Tibial artery (tissue), 4 donors: ENCODE measurements at regions not wholly inside any gene's neighbourhood (a gene's known extent, or its start where the extent isn't known, plus 50 kb on each side); places are given as distances from the start of the nearest gene placed in this dataset.
A peak's percentile ranks its signal among the peaks of the same experiment; 100 is the strongest.

Experiments
- DNase-seq, 2 donors: peaks; one replicate each; pipeline ENCODE4 v3.0.0-alpha.2; 2019
- H3K27ac ChIP-seq, 2 donors: fragments of 200-600 bp; sonication (generic) in 1 of 2; 1 replicate in 1 of 2; 2 replicates in 1 of 2; pipeline ENCODE4 v1.5.1; 2018 to 2019; ENCODE audit warnings: mild to moderate bottlenecking in 1 of 2
- H3K27me3 ChIP-seq, 2 donors: fragments of 200-600 bp; sonication (generic) in 1 of 2; one replicate each; pipeline versions ENCODE4 v1.5.1 to v1.6.0; 2016 to 2019
- H3K36me3 ChIP-seq, 3 donors: fragments of 200-600 bp; sonication (generic) in 2 of 3; one replicate each; pipeline ENCODE4 v1.5.1; 2016 to 2019; ENCODE audit warnings: mild to moderate bottlenecking in 2 of 3
- H3K4me1 ChIP-seq, 4 donors: fragments of 200-600 bp; sonication (generic) in 2 of 4; 1 replicate in 3 of 4; 2 replicates in 1 of 4; pipeline ENCODE4 v1.5.1; 2016 to 2019
- H3K4me3 ChIP-seq, 2 donors: fragments of 200-600 bp; sonication (generic) in 1 of 2; 1 replicate in 1 of 2; 2 replicates in 1 of 2; pipeline ENCODE4 v1.5.1; 2018 to 2019; ENCODE audit warnings: mild to moderate bottlenecking in 2 of 2
- H3K9me3 ChIP-seq, 3 donors: fragments of 200-600 bp; sonication (generic) in 1 of 3; one replicate each; pipeline ENCODE4 v1.5.1; 2016 to 2019
- intact Hi-C: fragments of 100-400 bp; cut with DNase I; formaldehyde crosslinking; loops from one replicate; pipeline ENCODE4 v1.15.0; 2023; ENCODE audit warnings: low total_unique reads
- TF ChIP-seq, protein P1 (sequence below), 2 experiments: fragments of 200-600 bp in 1 of 2; fragments of 450-650 bp in 1 of 2; IDR thresholded peaks; one replicate each; pipeline ENCODE4 v1.5.1; 2017 to 2019; ENCODE audit warnings: antibody characterized with exemption in 2 of 2, mild to moderate bottlenecking in 1 of 2, moderate library complexity in 1 of 2

GRCh38 chr3:68059628-68060152 lies 405.3 kb upstream of the SUCLG2 start:
- Histone ChIP-seq H3K9me3 (no peaks in the 10 kb centered on the region), H3K4me3 (no peak overlapping the region), H3K36me3 (no peaks in the 10 kb centered on the region), H3K27me3 (no peaks in the 10 kb centered on the region), H3K27ac (no peak overlapping the region), H3K4me1 (peaks cover 0 to 21% (median 4%) of the 10 kb centered on the region in 4 donors)
- TF ChIP-seq, protein P1, sequence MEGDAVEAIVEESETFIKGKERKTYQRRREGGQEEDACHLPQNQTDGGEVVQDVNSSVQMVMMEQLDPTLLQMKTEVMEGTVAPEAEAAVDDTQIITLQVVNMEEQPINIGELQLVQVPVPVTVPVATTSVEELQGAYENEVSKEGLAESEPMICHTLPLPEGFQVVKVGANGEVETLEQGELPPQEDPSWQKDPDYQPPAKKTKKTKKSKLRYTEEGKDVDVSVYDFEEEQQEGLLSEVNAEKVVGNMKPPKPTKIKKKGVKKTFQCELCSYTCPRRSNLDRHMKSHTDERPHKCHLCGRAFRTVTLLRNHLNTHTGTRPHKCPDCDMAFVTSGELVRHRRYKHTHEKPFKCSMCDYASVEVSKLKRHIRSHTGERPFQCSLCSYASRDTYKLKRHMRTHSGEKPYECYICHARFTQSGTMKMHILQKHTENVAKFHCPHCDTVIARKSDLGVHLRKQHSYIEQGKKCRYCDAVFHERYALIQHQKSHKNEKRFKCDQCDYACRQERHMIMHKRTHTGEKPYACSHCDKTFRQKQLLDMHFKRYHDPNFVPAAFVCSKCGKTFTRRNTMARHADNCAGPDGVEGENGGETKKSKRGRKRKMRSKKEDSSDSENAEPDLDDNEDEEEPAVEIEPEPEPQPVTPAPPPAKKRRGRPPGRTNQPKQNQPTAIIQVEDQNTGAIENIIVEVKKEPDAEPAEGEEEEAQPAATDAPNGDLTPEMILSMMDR (IDR thresholded peaks at IDR 0.05), result no peak
- no peak for DNase-seq
- intact Hi-C loops, result no loop called here

GRCh38 chr3:68057637-68058320 lies 403.4 kb upstream of the SUCLG2 start:
- Histone ChIP-seq H3K27me3 (no peaks in the 10 kb centered on the region), H3K4me3 (no peak overlapping the region), H3K36me3 (no peaks in the 10 kb centered on the region), H3K27ac (no peak overlapping the region), H3K4me1 (peaks cover 0 to 21% (median 4%) of the 10 kb centered on the region in 4 donors), H3K9me3 (no peaks in the 10 kb centered on the region)
- TF ChIP-seq, protein P1 (IDR thresholded peaks at IDR 0.05), result no peak
- DNase-seq, result no peak
- intact Hi-C loops, result no loop called here

DNA sequence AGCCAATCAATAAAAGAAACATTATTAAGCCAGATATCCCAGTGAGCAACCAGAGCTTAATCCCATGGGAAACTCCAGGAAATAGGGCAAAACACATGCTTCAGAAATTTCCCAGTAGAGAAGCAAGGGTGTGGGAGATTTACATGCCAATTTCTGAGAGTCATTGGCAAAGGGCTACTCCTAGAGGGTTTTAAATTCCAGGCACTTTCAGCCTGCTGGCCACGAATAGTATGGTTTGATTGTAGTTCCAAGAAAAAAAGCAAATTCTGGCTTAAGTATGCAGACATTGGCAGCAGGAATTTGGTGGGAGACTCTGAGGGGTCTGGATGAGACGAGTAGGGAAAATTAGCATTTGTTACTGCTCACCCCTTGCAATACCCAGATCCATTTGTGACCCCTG lies 402.1 kb upstream of the SUCLG2 start:
- intact Hi-C loops, result no loop called here
- TF ChIP-seq, protein P1 (IDR thresholded peaks at IDR 0.05), result peak in 1 of 2 experiments; percentile 22
- no peak overlapping the region for H3K27ac ChIP-seq
- H3K9me3 ChIP-seq, result no peaks in the 10 kb centered on the region
- no peaks in the 10 kb centered on the region for H3K27me3 ChIP-seq
- no peak for DNase-seq
- peaks cover 0 to 21% (median 4%) of the 10 kb centered on the region in 4 donors for H3K4me1 ChIP-seq
- no peaks in the 10 kb centered on the region for H3K36me3 ChIP-seq
- H3K4me3 ChIP-seq, result no peak overlapping the region

- no peak overlapping the region for H3K27ac ChIP-seq
- H3K27me3 ChIP-seq, result no peaks in the 10 kb centered on the region
- no peaks in the 10 kb centered on the region for H3K36me3 ChIP-seq
- intact Hi-C loops, result no loop called here
- no peaks in the 10 kb centered on the region for H3K9me3 ChIP-seq
- no peak for DNase-seq
- TF ChIP-seq, protein P1 (IDR thresholded peaks at IDR 0.05), result no peak
- no peak overlapping the region for H3K4me3 ChIP-seq
- peaks cover 0 to 22% (median 4%) of the 10 kb centered on the region in 4 donors for H3K4me1 ChIP-seq
Measured at GRCh38 chr3:68055215-68055614, 400.8 kb upstream of the SUCLG2 start.

DNA sequence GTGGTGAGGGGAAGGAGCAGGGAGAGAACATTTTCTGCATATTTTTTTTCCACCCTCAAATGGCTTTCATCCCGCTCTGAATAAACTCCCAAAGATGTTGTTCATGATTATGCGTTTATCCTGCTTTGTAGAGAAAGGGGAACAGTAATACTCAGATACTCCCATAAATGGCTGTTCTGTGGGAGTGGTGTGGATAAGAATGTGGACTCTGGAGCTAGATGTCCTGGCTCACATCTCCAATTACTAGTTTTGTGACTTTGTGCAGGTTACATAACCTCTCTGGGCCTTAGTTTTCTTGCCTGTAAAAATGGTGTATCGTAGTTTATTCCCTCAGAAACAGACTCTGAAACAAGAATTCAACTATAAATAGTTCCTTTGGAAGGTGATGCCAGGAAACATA lies 395.4 kb upstream of the SUCLG2 start:
- TF ChIP-seq, protein P1 (IDR thresholded peaks at IDR 0.05), result no peak
- H3K4me1 ChIP-seq, result peaks cover 0 to 8% (median 0%) of the 10 kb centered on the region in 4 donors
- H3K36me3 ChIP-seq, result no peaks in the 10 kb centered on the region
- intact Hi-C loops, result no loop called here
- H3K4me3 ChIP-seq, result no peak overlapping the region
- H3K27me3 ChIP-seq, result no peaks in the 10 kb centered on the region
- DNase-seq, result no peak
- no peaks in the 10 kb centered on the region for H3K9me3 ChIP-seq
- H3K27ac ChIP-seq, result no peak overlapping the region
